ENCODE measurements at regions not wholly inside any gene's neighbourhood (a gene's known extent, or its start where the extent isn't known, plus 50 kb on each side); places are given as distances from the start of the nearest gene placed in this dataset.

DNA sequence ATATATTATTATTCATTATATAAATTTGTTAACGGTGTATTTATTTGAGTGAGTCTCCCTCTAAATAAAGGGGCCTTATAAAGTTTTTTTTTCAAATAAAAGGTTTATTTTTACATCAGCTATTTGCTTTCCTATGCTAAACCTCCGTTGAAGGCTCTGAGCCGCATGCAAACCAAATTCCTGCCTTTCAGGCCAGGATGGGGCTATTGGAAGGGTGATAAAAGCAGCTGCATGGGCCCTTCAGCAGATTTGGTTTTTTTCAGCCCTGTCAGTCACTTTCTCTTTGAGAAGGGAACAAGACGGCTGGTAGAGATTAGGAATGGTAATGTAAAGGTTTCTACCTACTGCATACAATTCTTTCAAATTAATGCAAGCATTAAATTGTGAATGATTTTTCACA, 244.2 kb downstream of the WNT5A start:
- DNase-seq, result no peak

DNA sequence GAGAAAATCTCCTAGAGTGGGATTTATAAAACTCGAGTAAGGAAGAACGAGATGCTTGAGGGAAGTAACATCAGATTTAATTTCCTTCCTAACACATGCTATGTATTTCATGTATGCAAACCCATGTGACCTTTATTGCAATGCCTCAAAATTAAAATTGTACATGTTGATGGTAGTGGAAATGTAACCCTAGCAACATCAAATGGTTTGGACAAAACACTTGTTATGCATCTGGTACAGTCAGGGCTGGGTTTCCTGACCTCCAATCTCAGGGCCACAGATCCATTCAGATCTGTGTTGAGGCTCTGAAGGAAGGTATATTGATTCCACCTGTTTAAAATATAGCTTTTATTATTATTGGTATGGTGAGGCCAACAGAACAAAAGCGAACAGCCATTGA, 246.0 kb downstream of the WNT5A start:
- no peak for DNase-seq

DNA sequence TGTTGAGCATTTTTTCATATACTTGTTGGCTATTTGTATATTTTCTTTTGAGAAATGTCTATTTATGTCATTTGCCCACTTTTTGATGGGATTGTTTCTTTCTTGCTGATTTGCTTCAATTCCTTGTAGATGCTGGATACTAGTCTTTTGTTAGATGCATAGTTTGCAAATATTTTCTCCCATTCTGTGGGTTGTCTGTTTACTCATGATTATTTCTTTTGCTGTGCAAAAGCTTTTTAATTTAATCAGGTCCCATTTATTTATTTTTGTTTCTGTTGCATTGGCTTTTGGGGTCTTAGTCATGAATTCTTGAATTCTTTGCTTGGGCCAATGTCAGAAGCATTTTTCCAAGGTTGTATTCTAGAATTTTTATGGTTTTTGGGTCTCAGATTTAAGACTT, 251.7 kb downstream of the WNT5A start:
- DNase-seq, result no peak

DNA sequence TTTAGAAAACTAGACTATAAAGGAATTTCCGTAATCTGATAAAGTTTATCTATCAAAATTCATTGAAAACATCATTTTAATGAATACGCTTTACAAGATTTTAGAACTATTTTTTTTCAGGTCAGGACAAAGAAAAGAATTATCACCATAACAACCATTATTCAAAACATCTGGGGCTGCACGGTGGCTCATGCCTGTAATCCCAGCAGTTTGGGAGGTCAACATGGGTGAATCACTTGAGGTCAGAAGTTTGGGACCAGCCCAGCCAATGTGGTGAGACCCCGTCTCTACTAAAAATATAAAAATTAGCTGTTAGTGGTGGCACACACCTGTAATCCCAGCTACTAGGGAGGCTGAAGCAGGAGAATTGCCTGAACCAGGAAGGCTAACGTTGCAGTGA, 260.4 kb downstream of the WNT5A start:
- DNase-seq, result no peak

DNA sequence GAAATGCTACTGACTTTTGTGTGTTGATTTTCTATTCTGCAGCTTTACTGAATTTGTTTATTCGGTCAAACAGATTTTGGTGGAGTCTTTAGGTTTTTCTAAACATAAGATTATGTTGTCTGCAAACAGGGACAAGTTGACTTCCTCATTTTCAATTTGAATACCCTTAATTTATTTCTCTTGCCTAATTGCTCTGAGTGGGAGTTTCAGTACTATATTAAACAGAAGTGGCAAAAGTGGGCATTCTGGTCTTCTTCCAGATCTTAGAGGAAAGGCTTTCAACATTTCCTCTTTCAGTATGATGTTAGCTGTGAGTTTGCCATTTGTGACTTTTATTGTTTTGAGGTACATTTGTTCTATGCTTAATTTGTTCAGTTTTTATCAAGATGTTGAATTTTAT, 268.5 kb downstream of the WNT5A start:
- no peak for DNase-seq

DNA sequence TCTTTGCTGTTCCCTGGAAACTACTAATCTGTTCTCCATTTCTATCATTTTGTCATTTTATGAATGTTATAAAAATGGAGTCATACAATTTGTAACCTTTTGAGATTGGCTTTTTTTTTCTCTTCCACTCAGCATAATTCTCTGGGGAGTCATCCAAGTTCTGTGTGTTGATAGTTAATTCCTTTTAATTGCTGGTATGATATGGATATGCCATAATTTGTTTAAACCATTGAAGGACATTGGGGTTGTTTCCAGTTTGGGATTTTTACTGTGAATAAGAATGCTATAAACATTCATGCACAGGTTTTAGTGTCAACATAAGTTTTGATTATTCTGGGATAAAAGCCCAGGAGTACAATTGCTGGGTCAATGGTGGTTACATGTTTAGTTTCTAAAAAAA, 279.4 kb downstream of the WNT5A start:
- no peak for DNase-seq

DNA sequence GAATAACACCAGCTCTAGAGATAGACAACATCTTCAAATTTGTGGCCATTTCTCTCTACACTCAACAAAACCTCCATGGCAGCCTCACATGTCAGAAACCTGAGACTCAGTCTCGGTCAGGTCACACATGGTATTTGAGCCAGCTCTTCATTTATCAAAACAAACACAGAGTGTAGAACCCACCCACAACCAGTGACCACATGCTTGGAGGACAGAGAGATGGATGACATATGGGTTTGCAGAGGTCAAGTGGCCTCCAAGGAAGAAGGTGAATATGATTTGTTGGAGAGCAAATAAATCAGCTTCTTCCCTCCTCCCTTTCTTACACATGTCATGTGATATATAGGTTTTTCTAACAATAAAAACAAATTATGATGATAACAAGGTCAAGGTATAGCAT, 278.1 kb upstream of the LRTM1 start:
- DNase-seq, result no peak

DNA sequence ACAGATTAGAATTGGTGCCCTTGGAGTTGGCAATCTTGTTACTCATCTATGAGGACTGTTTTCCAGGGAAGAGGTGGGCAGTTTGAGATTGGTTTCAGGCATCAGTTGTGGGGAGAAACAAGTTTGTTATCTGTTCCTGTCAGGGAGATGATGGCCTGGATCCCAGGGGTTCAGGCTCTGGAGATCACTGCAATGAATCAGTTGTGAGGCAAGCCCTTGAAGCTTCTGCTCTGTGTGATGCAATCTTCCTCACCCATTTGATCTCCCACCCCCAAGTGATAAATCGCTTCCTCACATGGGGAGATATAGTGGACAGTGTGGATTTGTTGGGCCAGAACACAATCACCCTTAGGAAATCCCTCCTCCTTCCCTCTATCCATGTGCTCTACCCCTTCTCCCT, 276.6 kb upstream of the LRTM1 start:
- no peak for DNase-seq

DNA sequence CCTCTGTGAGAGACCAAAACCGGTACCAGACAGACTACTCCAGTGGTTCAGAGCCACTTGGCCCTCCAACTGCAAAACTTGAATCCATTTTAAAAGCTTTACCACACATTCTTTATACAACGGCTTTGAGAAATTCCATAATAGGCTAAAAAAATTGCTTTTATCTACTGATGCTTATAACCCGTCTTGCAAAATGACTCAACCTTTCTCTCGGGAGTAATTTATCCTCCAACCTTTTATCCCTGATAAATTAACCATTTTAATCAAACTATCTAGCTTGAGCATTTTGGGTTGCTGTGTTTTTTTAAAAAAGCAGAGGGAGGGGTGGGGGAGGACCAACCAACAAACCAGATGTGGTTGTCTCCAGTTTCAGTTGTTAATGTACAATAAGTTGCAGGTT, 275.7 kb upstream of the LRTM1 start:
- no peak for DNase-seq

DNA sequence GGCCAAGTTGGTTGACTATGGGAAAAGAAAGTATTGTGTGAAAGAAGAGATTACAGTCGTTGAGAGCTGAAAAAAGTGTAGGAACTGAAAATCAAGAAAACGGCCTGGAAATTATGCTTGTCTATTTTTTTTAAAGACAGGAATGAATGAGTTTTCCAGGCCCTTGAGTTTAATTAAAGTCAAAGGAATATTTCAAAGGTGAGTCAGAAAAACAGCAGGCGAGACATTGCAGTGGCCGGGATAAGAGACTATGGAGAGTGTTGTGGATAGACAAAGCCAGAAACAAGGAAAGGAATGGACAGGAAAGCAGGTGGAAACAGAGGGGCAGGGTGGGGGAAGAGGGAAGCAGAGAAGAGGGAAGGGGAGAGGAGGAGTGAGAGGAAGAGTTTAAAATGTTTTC, 275.1 kb upstream of the LRTM1 start:
- no peak for DNase-seq

DNA sequence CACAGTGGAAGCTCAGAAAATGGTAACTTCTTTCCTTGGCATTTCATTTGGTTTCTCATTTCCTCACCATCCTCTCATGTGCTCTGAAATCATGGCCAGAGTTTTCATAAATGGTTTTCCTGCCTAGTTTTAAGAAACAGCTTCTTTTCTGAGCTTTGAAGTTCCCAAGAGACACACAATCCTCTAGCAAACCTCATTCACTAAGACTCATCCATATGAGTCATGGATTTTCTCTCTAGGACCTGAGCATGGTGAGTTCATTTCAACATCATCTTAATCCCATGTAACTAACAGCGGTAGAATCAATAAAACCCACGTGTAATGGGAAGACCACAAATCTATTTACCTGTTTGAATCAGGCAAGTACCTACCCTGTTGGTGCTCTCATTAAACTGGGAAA, 274.5 kb upstream of the LRTM1 start:
- DNase-seq, result no peak

DNA sequence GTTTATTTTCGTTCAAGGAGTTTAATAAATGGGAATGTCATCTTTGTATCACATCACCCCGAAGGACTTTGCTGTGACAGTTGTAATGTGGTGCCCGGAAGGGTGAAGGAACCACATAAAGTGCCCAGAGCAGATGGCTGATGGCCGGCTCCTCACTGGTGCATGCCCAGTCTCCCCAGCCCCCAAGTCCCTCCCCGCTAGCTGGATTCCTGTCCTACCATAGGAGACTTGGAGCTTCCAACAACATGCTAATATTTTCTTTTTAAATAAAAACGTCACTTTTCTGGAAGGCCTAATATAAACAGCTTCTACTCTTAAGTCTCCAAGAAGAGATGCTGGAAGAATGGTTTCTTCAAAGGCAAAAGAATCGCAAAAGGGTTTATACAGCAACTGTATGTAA, 273.9 kb upstream of the LRTM1 start:
- DNase-seq, result no peak

DNA sequence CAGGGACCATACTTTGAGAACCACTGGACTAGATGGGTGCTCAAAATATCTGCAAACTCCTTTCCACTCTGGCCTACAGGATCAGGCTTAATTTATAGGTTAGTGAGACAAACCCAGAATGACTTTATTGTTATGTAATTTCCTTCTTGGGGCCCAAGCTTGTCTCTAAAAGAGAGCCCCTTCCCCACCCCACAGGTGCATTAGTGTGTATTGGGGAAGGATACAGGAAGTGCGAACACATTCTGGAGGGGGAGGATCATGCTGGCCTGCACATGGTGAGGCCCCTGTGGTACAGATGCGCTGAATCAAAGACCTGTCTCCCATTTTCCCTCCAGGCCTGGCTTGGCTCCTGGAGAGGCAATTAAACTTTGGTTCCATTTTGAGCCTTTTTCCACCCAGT, 273.0 kb upstream of the LRTM1 start:
- DNase-seq, result no peak

DNA sequence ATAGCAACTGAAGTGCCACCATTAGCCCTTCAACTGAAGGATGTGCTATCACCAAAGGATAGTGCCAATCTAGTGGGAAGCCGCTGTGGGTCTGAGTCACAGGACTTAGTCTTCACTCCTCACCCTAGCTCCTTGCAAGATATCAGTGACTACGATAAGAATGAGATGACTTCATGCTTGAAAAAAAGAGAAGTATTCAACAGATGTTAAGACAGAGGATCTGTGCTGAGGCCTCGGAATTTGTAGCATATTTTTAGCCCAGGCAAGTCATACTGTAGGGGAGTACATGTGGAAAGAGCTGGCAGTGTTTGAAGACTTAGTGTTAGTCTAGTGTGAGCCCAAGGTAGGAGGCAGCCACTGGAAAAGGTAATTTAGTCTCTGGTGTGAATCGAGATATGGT, 270.7 kb upstream of the LRTM1 start:
- no peak for DNase-seq

DNA sequence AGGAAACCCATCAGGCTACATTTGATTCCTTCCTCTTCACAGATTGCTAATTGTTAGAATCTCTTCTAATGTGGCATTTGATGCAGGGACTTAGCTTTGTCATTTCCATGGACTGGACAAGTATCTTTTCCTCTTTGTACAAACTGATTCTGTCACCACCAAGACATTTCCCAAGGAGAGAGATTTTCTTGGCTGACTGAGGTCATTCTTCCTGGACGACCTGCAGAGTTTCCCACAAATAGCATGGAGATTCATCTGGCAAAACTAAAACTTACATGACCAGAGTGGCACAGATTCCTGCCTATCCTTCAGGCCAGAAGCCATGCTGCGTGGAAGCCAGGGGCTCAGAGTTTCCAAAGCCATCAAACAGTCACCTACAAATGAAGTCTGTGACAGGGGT, 269.2 kb upstream of the LRTM1 start:
- no peak for DNase-seq

DNA sequence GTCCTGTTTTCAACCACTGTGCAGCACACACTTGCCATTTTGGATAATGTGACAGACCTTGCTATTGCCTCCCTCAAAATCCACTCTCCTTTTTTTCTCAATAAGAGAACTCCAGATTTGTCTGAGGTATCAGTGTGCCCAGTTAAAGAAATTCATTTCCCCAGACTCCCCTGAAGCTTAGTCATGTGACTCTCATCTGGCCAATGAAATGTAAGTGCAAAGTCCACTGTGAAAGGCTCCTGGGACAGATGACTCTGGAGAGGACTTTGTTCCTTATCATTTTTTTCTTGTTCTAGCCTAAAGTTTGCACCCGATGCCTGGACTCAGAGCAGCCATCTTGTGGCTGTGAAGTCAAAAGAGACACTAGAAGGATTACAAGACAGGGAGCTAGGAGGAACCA, 268.6 kb upstream of the LRTM1 start:
- DNase-seq, result no peak

DNA sequence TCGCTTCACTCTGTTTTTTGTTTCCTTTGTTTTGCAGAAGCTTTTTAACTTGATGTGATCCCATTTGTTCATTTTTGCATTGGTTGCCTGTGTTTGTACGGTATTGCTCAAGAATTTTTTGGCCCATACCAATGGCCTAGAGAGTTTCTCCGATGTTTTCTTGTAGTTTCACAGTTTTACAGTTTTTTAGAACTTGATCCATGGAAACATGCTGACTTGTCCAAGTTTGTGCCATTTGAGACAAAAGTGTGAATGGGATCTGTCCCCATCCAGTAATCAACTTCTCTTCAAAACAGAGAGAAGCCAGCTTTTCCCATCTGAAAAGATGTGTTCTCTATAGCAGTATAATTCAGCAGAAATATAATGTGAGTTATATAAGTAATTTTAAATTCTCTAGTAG, 266.5 kb upstream of the LRTM1 start:
- peak; percentile 15 for DNase-seq

DNA sequence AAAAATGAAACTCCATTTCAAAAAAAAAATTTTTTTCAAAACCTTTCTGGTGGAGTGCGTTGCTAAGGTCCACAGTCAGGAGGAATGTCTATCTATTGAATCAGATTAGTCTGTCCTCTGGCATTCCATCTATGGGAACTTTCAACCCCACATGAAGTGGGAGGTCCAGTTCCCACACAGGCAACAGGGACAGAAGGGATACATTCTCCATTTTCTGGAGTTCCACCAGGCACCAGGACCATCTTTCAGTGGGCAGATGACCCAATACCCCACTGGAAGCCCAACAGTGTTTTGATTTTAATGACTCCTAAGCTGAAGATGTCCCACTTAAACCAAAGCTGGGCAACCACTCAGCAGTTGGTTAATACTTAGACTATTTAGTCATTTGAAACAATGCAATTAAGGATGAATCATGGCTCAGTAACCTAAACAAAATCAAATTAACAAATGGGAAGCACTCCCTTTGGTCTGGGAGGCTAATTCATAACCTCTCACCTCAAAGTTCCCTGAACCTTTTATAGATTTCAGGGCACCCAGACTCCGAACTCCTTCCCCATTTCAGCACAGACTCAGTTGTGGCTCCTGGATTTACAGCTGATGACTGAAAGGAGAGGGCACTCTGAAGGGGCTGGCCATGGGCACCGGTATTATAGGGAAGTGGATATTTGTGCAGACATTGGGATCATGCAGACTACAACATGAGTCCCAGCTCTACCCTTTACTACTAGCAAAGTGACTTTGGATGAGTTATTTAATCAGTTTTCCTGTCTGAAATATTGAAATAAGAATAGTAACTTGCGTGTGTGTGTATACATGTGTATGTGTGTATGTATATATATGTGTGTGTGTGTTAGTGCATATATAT, 264.3 kb upstream of the LRTM1 start:
- no peak for DNase-seq

DNA sequence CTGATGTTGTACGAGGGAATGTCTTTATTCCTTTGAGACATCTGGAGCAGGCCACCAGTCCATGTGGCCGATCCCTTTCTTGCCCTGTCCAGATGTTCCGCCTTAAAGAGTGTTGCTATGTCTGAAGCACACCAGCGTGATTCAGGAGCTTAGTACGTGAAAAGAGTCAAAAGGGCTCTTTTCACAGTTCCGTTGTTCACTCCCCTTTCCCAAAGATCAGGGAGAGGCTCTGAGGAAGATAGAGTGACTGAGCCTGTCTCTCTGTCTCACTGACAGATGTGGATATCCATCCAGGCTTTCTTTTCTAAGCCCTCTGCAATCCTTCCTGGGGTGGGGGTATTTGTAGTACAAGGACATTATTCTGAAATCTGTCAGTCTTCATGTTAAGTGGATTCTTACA, 262.5 kb upstream of the LRTM1 start:
- DNase-seq, result no peak

DNA sequence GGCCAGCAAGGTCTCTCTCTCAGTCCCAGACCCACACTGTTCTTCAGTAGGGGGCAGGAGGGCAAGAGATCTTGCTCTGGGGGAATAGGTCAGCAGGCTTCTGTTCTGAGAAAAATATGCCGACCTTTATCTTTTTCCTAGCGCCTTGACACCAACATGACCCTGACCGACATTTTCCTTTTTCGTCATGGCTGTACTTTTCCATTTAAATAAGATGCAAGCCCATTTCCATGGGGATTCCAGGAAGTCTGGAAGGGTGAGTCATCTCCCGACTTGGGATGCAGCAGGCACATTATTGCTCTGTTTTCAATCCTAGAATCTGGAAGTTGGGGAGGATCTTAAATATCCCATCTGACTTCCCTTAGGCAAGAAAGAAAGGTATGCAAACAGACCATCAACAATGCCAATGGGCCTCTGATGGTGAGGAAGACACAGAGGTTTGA, 261.5 kb upstream of the LRTM1 start:
- DNase-seq, result no peak

DNA sequence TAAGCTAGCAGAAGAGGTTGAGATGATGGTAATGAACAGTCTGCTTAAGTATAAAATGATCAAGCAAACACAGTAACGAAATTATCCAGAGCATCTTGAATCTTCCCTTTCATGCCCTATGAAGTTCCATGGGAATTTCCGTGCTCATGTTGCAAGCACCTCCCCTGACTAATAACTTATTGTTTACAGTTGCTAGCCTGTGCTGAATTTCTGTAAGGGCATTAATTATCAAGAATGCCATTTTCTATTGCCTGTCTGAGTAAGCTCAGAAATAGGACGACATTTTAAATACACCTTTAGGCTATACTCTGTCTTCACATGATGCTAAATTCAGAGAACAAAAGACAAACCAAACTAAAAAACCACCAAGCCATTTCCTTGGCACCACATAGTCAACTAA, 257.5 kb upstream of the LRTM1 start:
- no peak for DNase-seq

DNA sequence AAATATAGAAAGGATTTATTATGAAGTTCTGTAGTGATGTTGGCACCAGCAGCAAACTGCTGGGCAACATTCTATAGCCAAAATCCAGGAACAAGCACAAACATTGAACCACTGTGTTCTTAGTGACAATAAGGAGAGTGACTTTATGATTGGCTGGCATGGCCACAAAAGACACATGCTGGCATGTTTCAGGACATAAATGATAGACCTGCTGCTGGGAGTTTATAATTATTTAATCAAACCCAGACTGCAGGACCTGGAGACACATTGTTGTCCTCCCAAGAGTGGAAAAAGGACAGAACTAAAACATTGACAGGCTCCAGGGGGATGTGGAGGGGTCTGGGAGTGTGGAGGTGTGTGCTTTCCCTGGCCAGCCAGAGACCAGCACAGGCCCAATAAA, 255.3 kb upstream of the LRTM1 start:
- no peak for DNase-seq

DNA sequence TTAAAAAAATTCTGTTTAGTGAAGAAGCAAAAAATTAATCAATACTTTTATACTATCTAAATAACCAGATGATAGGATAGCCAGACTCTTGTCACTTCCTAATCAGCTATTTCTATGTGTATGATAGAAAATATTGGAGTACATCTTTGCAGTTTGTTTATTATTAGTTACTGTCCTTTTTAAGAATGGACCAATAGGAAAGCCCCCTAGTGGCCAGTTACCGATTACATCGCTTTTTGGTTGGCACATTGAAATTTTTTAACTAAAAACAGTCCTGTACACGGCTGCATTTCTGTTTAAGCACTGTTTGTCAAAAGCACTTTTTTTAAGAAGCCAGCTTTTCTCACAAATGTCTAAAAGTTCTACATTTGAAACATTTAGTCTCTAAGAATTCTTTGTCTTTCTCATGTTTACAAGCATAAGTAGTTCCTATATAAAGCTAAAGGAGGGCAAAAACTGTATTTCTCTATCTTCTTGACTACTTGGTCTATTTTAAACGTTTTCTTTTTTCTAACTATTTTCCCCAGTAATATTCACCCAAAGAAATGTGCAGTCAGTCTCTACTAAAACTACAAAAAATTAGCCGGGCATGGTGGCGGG, 253.2 kb upstream of the LRTM1 start:
- peak; percentile 57 for DNase-seq

DNA sequence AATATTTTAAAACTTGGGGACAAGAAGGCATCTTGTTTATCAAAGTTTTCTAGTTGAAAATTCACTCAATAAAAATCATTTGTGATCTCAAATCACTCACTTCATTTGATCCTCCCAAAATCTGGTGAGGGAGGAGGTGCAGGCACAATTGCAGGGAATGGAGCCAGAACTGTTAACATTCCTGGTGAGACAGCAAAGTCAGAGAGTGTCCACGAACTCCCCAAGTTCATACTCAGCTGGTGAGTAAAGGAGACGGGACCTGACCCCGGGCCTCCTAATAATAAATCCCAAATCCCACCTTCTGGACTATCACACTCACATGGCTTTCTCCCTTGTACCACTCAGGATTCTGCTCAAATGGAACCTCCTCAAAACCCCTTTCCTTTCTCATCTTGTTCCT, 252.3 kb upstream of the LRTM1 start:
- no peak for DNase-seq
